ENCODE measurements at regions not wholly inside any gene's neighbourhood (a gene's known extent, or its start where the extent isn't known, plus 50 kb on each side); places are given as distances from the start of the nearest gene placed in this dataset.

- TF ChIP-seq, protein P1, sequence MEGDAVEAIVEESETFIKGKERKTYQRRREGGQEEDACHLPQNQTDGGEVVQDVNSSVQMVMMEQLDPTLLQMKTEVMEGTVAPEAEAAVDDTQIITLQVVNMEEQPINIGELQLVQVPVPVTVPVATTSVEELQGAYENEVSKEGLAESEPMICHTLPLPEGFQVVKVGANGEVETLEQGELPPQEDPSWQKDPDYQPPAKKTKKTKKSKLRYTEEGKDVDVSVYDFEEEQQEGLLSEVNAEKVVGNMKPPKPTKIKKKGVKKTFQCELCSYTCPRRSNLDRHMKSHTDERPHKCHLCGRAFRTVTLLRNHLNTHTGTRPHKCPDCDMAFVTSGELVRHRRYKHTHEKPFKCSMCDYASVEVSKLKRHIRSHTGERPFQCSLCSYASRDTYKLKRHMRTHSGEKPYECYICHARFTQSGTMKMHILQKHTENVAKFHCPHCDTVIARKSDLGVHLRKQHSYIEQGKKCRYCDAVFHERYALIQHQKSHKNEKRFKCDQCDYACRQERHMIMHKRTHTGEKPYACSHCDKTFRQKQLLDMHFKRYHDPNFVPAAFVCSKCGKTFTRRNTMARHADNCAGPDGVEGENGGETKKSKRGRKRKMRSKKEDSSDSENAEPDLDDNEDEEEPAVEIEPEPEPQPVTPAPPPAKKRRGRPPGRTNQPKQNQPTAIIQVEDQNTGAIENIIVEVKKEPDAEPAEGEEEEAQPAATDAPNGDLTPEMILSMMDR (conservative IDR thresholded peaks at IDR 0.05; ENCODE audit: low read length), result no peak
- TF ChIP-seq EZH2phosphoT487 (IDR thresholded peaks at IDR 0.05; ENCODE audit: borderline replicate concordance, low read depth, low read length), result no peak
These were observed 766.9 kb downstream of the XPNPEP1 start for GRCh38 chr10:109156396-109156795.

All from OCI-LY7 (cell line).